SU-DHL-6 (cell line): ENCODE measurements at regions not wholly inside any gene's neighbourhood (a gene's known extent, or its start where the extent isn't known, plus 50 kb on each side); places are given as distances from the start of the nearest gene placed in this dataset.

Source experiments
- EZH2phosphoT487 ChIP-seq: fragments of 200-600 bp; sonication (generic), shearing (Covaris generic); conservative IDR thresholded peaks from 2 replicates; pipeline ENCODE4 v1.6.1; 2018; ENCODE audit warnings: mild to moderate bottlenecking, antibody characterized with exemption, low read length, moderate library complexity, mixed read lengths
- TF ChIP-seq, protein P1 (sequence below): fragments of 200-600 bp; sonication (generic); IDR thresholded peaks from one replicate; pipeline ENCODE4 v1.5.1; 2017; ENCODE audit warnings: antibody characterized with exemption, mild to moderate bottlenecking, low read length, moderate library complexity; ENCODE audit not compliant: insufficient read depth, poor library complexity, severe bottlenecking

DNA sequence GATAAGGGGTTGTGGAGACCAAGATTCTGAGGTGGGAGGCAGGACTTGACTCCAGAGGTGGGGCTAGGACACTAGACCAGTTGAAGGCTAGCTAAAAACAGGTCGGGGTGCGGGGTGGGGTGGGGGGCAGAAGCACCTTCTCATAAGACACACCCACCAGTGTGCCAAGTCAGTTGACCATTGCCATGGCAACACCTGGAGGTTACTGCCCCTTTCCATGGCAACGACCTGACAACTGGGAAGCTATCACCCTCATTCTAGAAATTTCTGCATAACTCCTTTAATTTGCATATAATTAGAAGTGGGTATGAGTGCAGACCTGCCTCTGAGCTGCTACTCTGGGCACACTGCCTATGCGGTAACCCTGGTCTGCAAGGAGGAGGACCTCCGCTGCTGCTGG lies 53.9 kb upstream of the ALOX12 start:
- TF ChIP-seq, protein P1, sequence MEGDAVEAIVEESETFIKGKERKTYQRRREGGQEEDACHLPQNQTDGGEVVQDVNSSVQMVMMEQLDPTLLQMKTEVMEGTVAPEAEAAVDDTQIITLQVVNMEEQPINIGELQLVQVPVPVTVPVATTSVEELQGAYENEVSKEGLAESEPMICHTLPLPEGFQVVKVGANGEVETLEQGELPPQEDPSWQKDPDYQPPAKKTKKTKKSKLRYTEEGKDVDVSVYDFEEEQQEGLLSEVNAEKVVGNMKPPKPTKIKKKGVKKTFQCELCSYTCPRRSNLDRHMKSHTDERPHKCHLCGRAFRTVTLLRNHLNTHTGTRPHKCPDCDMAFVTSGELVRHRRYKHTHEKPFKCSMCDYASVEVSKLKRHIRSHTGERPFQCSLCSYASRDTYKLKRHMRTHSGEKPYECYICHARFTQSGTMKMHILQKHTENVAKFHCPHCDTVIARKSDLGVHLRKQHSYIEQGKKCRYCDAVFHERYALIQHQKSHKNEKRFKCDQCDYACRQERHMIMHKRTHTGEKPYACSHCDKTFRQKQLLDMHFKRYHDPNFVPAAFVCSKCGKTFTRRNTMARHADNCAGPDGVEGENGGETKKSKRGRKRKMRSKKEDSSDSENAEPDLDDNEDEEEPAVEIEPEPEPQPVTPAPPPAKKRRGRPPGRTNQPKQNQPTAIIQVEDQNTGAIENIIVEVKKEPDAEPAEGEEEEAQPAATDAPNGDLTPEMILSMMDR: no peak
- TF ChIP-seq EZH2phosphoT487: no peak
